22Rv1 (cell line): ENCODE measurements at regions not wholly inside any gene's neighbourhood (a gene's known extent, or its start where the extent isn't known, plus 50 kb on each side); places are given as distances from the start of the nearest gene placed in this dataset.

Experiments used
- H3K27ac ChIP-seq: fragments of 450-650 bp; 2 replicates; pipeline ENCODE4 v1.5.1; 2017
- CTCF ChIP-seq: fragments of 450-650 bp; IDR thresholded peaks from 2 replicates; pipeline ENCODE4 v1.5.1; 2017; ENCODE audit warnings: mild to moderate bottlenecking
- ZFX ChIP-seq: fragments of 450-650 bp; IDR thresholded peaks from 2 replicates; pipeline ENCODE4 v1.6.1; 2017; ENCODE audit warnings: antibody characterized with exemption, borderline replicate concordance

GRCh38 chr3:3240986-3241385 is 61.5 kb upstream of the CRBN start:
- H3K27ac ChIP-seq: no peak overlapping the region
- TF ChIP-seq ZFX (no peak), CTCF (no peak)

- H3K27ac ChIP-seq: no peak overlapping the region
- TF ChIP-seq CTCF: no peak
- no peak for TF ChIP-seq ZFX
Observed at GRCh38 chr3:3237979-3238378, 58.5 kb upstream of the CRBN start.

GRCh38 chr3:3232251-3232650 is 52.8 kb upstream of the CRBN start:
- no peak for TF ChIP-seq ZFX
- no peak for TF ChIP-seq CTCF
- H3K27ac ChIP-seq: no peak overlapping the region
